GM12878 (cell line): ENCODE measurements at regions not wholly inside any gene's neighbourhood (a gene's known extent, or its start where the extent isn't known, plus 50 kb on each side); places are given as distances from the start of the nearest gene placed in this dataset.

Source experiments
- BACH1 ChIP-seq: fragments of 450-650 bp; IDR thresholded peaks from 2 replicates; pipeline ENCODE4 v1.6.1; 2017; ENCODE audit warnings: mild to moderate bottlenecking, borderline replicate concordance
- BCL11A ChIP-seq: IDR thresholded peaks from 2 replicates; pipeline ENCODE4 v1.6.1; 2011; ENCODE audit warnings: low read depth, low read length
- BCLAF1 ChIP-seq: fragments of 450-650 bp; IDR thresholded peaks from 2 replicates; pipeline ENCODE4 v1.6.1; 2017; ENCODE audit warnings: antibody characterized with exemption, mild to moderate bottlenecking, moderate library complexity
- BHLHE40 ChIP-seq, 2 experiments: fragments of 450-650 bp in 1 of 2; IDR thresholded peaks; 2 replicates each; pipeline ENCODE4 v1.6.1; 2011 to 2017; ENCODE audit warnings: low read depth in 2 of 2, borderline replicate concordance in 1 of 2, improper control_type of control experiment in 1 of 2, low read length in 1 of 2, mild to moderate bottlenecking in 1 of 2
- CBFB ChIP-seq: IDR thresholded peaks from 2 replicates; pipeline ENCODE4 v1.6.1; 2016; ENCODE audit warnings: antibody characterized with exemption, low read depth
- FOXM1 ChIP-seq: IDR thresholded peaks from 2 replicates; pipeline ENCODE4 v1.6.1; 2012; ENCODE audit warnings: low read depth, mild to moderate bottlenecking, inconsistent platforms, low read length, moderate library complexity
- IKZF1 ChIP-seq: fragments of 450-650 bp; conservative IDR thresholded peaks from 2 replicates; pipeline ENCODE4 v1.6.1; 2017; ENCODE audit warnings: antibody characterized with exemption, mild to moderate bottlenecking
- IKZF2 ChIP-seq, 2 experiments: fragments of 450-650 bp; IDR thresholded peaks; 2 replicates each; pipeline ENCODE4 v1.6.1; 2017; ENCODE audit warnings: mild to moderate bottlenecking in 2 of 2, moderate library complexity in 2 of 2
- MEF2B ChIP-seq: fragments of 450-650 bp; IDR thresholded peaks from 2 replicates; pipeline ENCODE4 v1.6.1; 2018; ENCODE audit warnings: mild to moderate bottlenecking, moderate library complexity; ENCODE audit not compliant: partially characterized antibody, poor library complexity, severe bottlenecking
- MLLT1 ChIP-seq: fragments of 450-650 bp; IDR thresholded peaks from 2 replicates; pipeline ENCODE4 v1.6.1; 2016; ENCODE audit warnings: mild to moderate bottlenecking
- MTA2 ChIP-seq: fragments of 450-650 bp; IDR thresholded peaks from 2 replicates; pipeline ENCODE4 v1.6.1; 2016; ENCODE audit warnings: low read depth, mild to moderate bottlenecking, moderate library complexity
- PAX5 ChIP-seq: IDR thresholded peaks from 2 replicates; pipeline ENCODE4 v1.6.1; 2011; ENCODE audit warnings: low read depth, low read length, borderline replicate concordance
- RBBP5 ChIP-seq: fragments of 200-600 bp; sonication (generic); conservative IDR thresholded peaks from 2 replicates; pipeline ENCODE4 v1.6.1; 2016
- RUNX3 ChIP-seq: IDR thresholded peaks from 2 replicates; pipeline ENCODE4 v1.6.1; 2012; ENCODE audit warnings: low read length, inconsistent platforms
- SPI1 ChIP-seq: IDR thresholded peaks from 2 replicates; pipeline ENCODE4 v1.6.1; 2011; ENCODE audit warnings: low read depth, mild to moderate bottlenecking, low read length, moderate library complexity, borderline replicate concordance; ENCODE audit not compliant: insufficient read depth

- TF ChIP-seq MLLT1 (peak; percentile 84), BCLAF1 (no peak), MEF2B (peak; percentile 12), CBFB (peak; percentile 79), RUNX3 (peak; percentile 92), IKZF1 (peak; percentile 65), MTA2 (peak; percentile 83), IKZF2 (IDR thresholded peaks at IDR 0.05) (peak; percentile 65 to 77; a peak in 3 of 4 replicates), FOXM1 (peak; percentile 49; the same call in 1 of the 2 replicates), BCL11A (peak; percentile 82), BACH1 (no peak), SPI1 (peak; percentile 97), BHLHE40 (IDR thresholded peaks at IDR 0.05; ENCODE audit: borderline replicate concordance in 1 of 2, low read depth in 2 of 2, low read length in 1 of 2) (0 out of 4 replicates have a peak, but pooled peaks of 1 of the 2 experiments have one; percentile 30), PAX5 (0 out of 2 replicates have a peak, but pooled peaks have one; percentile 31), RBBP5 (no peak)
These were observed 554.4 kb downstream of the IGSF11 start (continued) for GRCh38 chr3:118480101-118480860.
